ENCODE measurements at regions not wholly inside any gene's neighbourhood (a gene's known extent, or its start where the extent isn't known, plus 50 kb on each side); places are given as distances from the start of the nearest gene placed in this dataset.
"Not testable (repeated sequence)": the region's sequence is repeated elsewhere in the genome, so short reads cannot be mapped to it uniquely, and the experiment has no call there.

GRCh38 chr2:89767058-89767457, 1075.6 kb downstream of the RPIA start:
- not testable (repeated sequence) for H3K36me3 ChIP-seq (ENCODE audit: control insufficient read depth, insufficient read depth, low read length); H3K9me3 ChIP-seq (ENCODE audit: control insufficient read depth, insufficient read depth, low read length); H3K9ac ChIP-seq (ENCODE audit: low read depth, low read length); H3K4me3 ChIP-seq (ENCODE audit: low read depth, low read length); H3K4me1 ChIP-seq (ENCODE audit: control insufficient read depth, insufficient read depth, low read length)
- peaks cover 15% of the 10 kb centered on the region for H3K27me3 ChIP-seq (ENCODE audit: control insufficient read depth, insufficient read depth, low read length)

GRCh38 chr2:89767572-89768435, 1076.3 kb downstream of the RPIA start:
- Histone ChIP-seq H3K9ac (ENCODE audit: low read depth, low read length) (no peak overlapping the region), H3K4me3 (ENCODE audit: low read depth, low read length) (no peak overlapping the region), H3K36me3 (ENCODE audit: control insufficient read depth, insufficient read depth, low read length) (no peaks in the 10 kb centered on the region), H3K4me1 (ENCODE audit: control insufficient read depth, insufficient read depth, low read length) (no peaks in the 10 kb centered on the region), H3K9me3 (ENCODE audit: control insufficient read depth, insufficient read depth, low read length) (peaks cover 7% of the 10 kb centered on the region), H3K27me3 (ENCODE audit: control insufficient read depth, insufficient read depth, low read length) (peaks cover 15% of the 10 kb centered on the region)

- Histone ChIP-seq H3K27me3 (ENCODE audit: control insufficient read depth, insufficient read depth, low read length) (no peaks in the 10 kb centered on the region), H3K9me3 (ENCODE audit: control insufficient read depth, insufficient read depth, low read length) (peaks cover 65% of the 10 kb centered on the region), H3K4me1 (ENCODE audit: control insufficient read depth, insufficient read depth, low read length) (no peaks in the 10 kb centered on the region), H3K4me3 (ENCODE audit: low read depth, low read length) (no peak overlapping the region), H3K36me3 (ENCODE audit: control insufficient read depth, insufficient read depth, low read length) (no peaks in the 10 kb centered on the region), H3K9ac (ENCODE audit: low read depth, low read length) (no peak overlapping the region)
These were observed 1084.4 kb downstream of the RPIA start for GRCh38 chr2:89775885-89776284.

GRCh38 chr2:89780318-89780717, 1088.8 kb downstream of the RPIA start:
- no peaks in the 10 kb centered on the region for H3K4me1 ChIP-seq (ENCODE audit: control insufficient read depth, insufficient read depth, low read length)
- no peaks in the 10 kb centered on the region for H3K27me3 ChIP-seq (ENCODE audit: control insufficient read depth, insufficient read depth, low read length)
- peaks cover 82% of the 10 kb centered on the region for H3K9me3 ChIP-seq (ENCODE audit: control insufficient read depth, insufficient read depth, low read length)
- H3K36me3 ChIP-seq (ENCODE audit: control insufficient read depth, insufficient read depth, low read length), result no peaks in the 10 kb centered on the region
- no peak overlapping the region for H3K9ac ChIP-seq (ENCODE audit: low read depth, low read length)
- H3K4me3 ChIP-seq (ENCODE audit: low read depth, low read length), result no peak overlapping the region

GRCh38 chr2:89781962-89782361, 1090.5 kb downstream of the RPIA start:
- H3K4me3 ChIP-seq (ENCODE audit: low read depth, low read length), result no peak overlapping the region
- H3K9ac ChIP-seq (ENCODE audit: low read depth, low read length), result no peak overlapping the region
- H3K27me3 ChIP-seq (ENCODE audit: control insufficient read depth, insufficient read depth, low read length), result no peaks in the 10 kb centered on the region
- no peaks in the 10 kb centered on the region for H3K36me3 ChIP-seq (ENCODE audit: control insufficient read depth, insufficient read depth, low read length)
- H3K4me1 ChIP-seq (ENCODE audit: control insufficient read depth, insufficient read depth, low read length), result no peaks in the 10 kb centered on the region
- peaks cover 73% of the 10 kb centered on the region for H3K9me3 ChIP-seq (ENCODE audit: control insufficient read depth, insufficient read depth, low read length)

GRCh38 chr2:89784960-89785359, 1093.5 kb downstream of the RPIA start:
- Histone ChIP-seq H3K4me3 (ENCODE audit: low read depth, low read length) (no peak overlapping the region), H3K4me1 (ENCODE audit: control insufficient read depth, insufficient read depth, low read length) (no peaks in the 10 kb centered on the region), H3K9ac (ENCODE audit: low read depth, low read length) (no peak overlapping the region), H3K27me3 (ENCODE audit: control insufficient read depth, insufficient read depth, low read length) (no peaks in the 10 kb centered on the region), H3K9me3 (ENCODE audit: control insufficient read depth, insufficient read depth, low read length) (peaks cover 77% of the 10 kb centered on the region), H3K36me3 (ENCODE audit: control insufficient read depth, insufficient read depth, low read length) (no peaks in the 10 kb centered on the region)

GRCh38 chr2:89785528-89785927, 1094.1 kb downstream of the RPIA start:
- not testable (repeated sequence) for H3K9ac ChIP-seq (ENCODE audit: low read depth, low read length); H3K36me3 ChIP-seq (ENCODE audit: control insufficient read depth, insufficient read depth, low read length); H3K4me3 ChIP-seq (ENCODE audit: low read depth, low read length); H3K4me1 ChIP-seq (ENCODE audit: control insufficient read depth, insufficient read depth, low read length); H3K27me3 ChIP-seq (ENCODE audit: control insufficient read depth, insufficient read depth, low read length)
- H3K9me3 ChIP-seq (ENCODE audit: control insufficient read depth, insufficient read depth, low read length), result peaks cover 76% of the 10 kb centered on the region

- H3K4me1 ChIP-seq (ENCODE audit: control insufficient read depth, insufficient read depth, low read length); H3K36me3 ChIP-seq (ENCODE audit: control insufficient read depth, insufficient read depth, low read length); H3K4me3 ChIP-seq (ENCODE audit: low read depth, low read length); H3K9ac ChIP-seq (ENCODE audit: low read depth, low read length); H3K27me3 ChIP-seq (ENCODE audit: control insufficient read depth, insufficient read depth, low read length): not testable (repeated sequence)
- peaks cover 74% of the 10 kb centered on the region for H3K9me3 ChIP-seq (ENCODE audit: control insufficient read depth, insufficient read depth, low read length)
These were observed 1095.2 kb downstream of the RPIA start for GRCh38 chr2:89786642-89787041.

- H3K4me1 ChIP-seq (ENCODE audit: control insufficient read depth, insufficient read depth, low read length); H3K36me3 ChIP-seq (ENCODE audit: control insufficient read depth, insufficient read depth, low read length); H3K9ac ChIP-seq (ENCODE audit: low read depth, low read length); H3K27me3 ChIP-seq (ENCODE audit: control insufficient read depth, insufficient read depth, low read length); H3K4me3 ChIP-seq (ENCODE audit: low read depth, low read length): not testable (repeated sequence)
- peaks cover 60% of the 10 kb centered on the region for H3K9me3 ChIP-seq (ENCODE audit: control insufficient read depth, insufficient read depth, low read length)
These were observed 1104.1 kb downstream of the RPIA start for GRCh38 chr2:89795530-89795929.

GRCh38 chr2:89797320-89798038, 1106.0 kb downstream of the RPIA start:
- peaks cover 73% of the 10 kb centered on the region for H3K9me3 ChIP-seq (ENCODE audit: control insufficient read depth, insufficient read depth, low read length)
- H3K4me3 ChIP-seq (ENCODE audit: low read depth, low read length), result no peak overlapping the region
- H3K27me3 ChIP-seq (ENCODE audit: control insufficient read depth, insufficient read depth, low read length), result no peaks in the 10 kb centered on the region
- H3K4me1 ChIP-seq (ENCODE audit: control insufficient read depth, insufficient read depth, low read length), result no peaks in the 10 kb centered on the region
- no peaks in the 10 kb centered on the region for H3K36me3 ChIP-seq (ENCODE audit: control insufficient read depth, insufficient read depth, low read length)
- no peak overlapping the region for H3K9ac ChIP-seq (ENCODE audit: low read depth, low read length)

- H3K4me3 ChIP-seq (ENCODE audit: low read depth, low read length); H3K9ac ChIP-seq (ENCODE audit: low read depth, low read length); H3K4me1 ChIP-seq (ENCODE audit: control insufficient read depth, insufficient read depth, low read length); H3K27me3 ChIP-seq (ENCODE audit: control insufficient read depth, insufficient read depth, low read length); H3K36me3 ChIP-seq (ENCODE audit: control insufficient read depth, insufficient read depth, low read length): not testable (repeated sequence)
- peaks cover 96% of the 10 kb centered on the region for H3K9me3 ChIP-seq (ENCODE audit: control insufficient read depth, insufficient read depth, low read length)
These were observed 1109.7 kb downstream of the RPIA start for GRCh38 chr2:89801207-89801606.

- H3K27me3 ChIP-seq (ENCODE audit: control insufficient read depth, insufficient read depth, low read length); H3K4me3 ChIP-seq (ENCODE audit: low read depth, low read length); H3K9ac ChIP-seq (ENCODE audit: low read depth, low read length); H3K4me1 ChIP-seq (ENCODE audit: control insufficient read depth, insufficient read depth, low read length); H3K36me3 ChIP-seq (ENCODE audit: control insufficient read depth, insufficient read depth, low read length): not testable (repeated sequence)
- H3K9me3 ChIP-seq (ENCODE audit: control insufficient read depth, insufficient read depth, low read length), result peaks cover 75% of the 10 kb centered on the region
These were observed 1114.9 kb downstream of the RPIA start for GRCh38 chr2:89806363-89806762.

Data from iPS-15b (cell line).